Right forelimb (tissue), 1 donor: ENCODE measurements at regions not wholly inside any gene's neighbourhood (a gene's known extent, or its start where the extent isn't known, plus 50 kb on each side); places are given as distances from the start of the nearest gene placed in this dataset.

Experiments
- DNase-seq: peaks from one replicate; pipeline ENCODE4 v3.0.0-alpha.2; 2018

DNA sequence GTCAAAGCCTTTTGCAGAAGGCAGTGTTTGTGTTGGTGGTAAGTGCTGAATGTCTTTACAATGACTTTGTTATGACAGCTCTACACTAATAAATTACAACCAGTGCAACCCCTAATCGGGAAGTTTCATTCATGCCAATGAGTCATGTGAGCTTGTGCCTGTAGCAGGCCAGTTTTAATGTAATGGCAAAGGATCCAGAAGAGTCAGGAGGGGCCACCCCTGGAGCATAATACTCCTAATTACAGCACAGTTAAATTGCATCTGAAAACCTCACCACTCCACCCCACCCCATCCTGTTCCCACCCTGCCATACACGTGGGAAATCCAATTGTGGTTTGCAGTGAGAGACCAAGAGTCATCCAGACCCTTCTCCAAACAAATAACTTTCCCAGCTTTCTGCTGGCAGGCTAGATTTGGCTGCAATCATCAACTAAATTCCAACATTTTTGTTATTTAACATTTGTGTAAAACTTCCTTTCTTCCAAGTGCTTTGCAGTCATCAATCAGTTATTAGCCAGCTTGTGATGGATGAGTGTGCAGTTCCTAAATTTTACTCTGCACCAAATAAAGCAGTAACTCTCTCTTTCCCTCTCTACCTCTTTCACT lies 277.3 kb upstream of the FAT3 start:
- DNase-seq, result peak; percentile 48

DNA sequence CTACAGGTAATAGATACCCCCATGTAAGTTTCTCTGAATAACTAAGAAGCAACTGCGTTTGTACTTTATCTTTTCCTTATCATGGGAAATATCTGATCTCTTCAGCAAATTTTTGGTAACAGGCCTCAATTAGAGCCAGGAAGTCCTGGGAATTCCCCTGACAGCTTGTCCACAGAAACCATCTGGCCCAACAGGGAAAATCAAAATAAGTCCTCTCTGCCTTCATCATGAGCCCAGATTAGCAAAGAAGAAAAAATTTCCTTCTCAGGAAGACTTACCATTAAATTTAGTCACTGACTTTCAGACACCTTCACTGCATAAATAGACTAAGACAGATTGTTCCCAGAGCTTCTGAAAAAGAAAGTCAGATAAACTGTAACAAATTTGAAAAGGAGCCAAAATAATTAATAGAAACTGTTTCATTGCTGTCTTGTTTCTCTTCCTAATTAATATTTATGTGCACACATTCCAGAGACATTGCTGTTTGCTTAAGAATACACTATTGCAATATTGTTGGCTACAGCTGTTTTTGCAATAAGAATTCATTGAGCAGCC lies 278.1 kb upstream of the FAT3 start:
- no peak for DNase-seq

DNA sequence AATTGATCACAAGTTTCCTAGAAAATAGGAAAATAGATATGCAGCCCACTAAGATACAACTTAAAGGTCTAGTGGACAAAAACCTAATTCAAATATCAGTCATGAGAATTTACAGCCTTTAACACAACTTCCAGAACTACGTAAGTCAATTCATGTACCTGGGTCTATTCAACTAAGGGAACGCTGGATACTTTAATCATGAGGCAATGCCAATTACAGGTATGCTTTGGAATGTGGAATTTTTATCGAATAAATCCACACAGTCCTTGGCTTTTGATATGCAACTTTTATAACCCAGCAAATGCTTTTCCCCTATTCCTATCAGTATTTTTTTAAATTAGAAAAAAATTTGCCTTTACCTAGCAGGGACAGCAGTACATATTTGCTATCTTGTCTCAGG lies 289.5 kb upstream of the FAT3 start:
- DNase-seq, result no peak

DNA sequence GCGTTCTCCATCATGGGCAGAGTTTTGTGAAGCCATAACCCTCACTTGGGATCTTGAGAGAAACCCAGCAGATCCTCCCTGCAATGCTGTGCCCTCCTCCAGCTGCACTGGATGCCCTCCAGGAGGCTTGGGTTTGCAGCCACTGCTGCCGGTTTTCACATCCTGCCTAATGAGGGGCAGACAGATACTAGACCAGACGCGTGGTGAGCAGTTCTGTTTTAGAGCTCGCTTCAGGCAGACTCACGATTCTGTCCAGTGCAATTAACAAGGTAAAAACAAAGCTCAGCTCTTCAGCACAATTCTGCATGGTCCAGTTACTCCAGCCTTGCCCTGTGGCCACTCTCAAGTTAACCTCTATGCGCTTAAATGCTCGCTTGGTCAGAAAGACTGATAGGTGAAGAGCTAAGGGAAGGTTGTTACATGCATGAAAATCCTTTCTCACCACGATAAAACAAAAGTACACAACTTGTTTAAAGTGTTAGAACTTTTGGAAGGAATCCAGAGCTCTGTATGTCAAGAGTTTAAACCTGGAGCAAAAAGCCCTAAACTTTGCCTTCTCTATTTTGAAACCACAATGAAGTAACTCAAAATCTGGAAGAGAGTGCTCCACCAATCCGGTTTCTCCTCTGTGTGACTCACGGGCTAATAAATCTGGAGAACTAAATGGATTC lies 292.3 kb upstream of the FAT3 start:
- no peak for DNase-seq

DNA sequence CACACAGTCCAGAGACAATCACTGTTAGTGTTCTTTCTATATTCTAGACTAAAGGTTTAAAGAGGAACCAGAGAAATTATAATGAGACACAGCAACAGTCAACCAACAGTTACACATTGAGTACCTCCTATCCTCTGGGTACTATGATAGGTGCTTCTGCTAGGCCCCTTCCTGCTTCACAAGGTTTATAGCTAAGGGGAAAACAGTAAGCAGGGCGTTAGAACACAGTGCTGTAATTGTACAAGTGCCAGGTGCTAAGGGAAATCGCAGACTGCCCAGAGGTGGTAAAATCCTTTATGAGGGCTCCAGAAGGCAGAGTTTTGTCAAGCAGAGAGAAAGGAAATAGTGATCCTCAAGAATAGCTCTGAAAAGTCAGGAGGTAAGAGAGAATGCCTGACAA lies 297.2 kb upstream of the FAT3 start:
- DNase-seq, result no peak

DNA sequence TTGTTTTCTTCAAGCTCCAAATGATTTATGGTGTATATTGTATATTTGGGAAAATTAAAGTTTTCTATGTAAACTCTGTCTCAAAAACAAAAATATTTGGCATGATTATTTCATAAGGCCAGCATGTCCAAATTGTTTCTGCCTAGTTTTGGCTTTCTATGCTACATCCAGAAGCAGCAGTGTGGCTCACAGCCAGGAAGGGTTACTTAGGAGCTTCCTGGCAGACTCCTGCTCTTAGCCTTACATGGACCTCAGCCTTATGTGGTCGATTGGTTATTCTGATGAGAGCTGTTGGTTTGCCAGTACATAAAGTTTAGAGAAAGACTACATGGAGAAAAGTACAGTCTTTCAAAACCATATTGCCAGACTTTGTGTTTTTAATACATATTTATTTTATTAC lies 297.7 kb upstream of the FAT3 start:
- no peak for DNase-seq

DNA sequence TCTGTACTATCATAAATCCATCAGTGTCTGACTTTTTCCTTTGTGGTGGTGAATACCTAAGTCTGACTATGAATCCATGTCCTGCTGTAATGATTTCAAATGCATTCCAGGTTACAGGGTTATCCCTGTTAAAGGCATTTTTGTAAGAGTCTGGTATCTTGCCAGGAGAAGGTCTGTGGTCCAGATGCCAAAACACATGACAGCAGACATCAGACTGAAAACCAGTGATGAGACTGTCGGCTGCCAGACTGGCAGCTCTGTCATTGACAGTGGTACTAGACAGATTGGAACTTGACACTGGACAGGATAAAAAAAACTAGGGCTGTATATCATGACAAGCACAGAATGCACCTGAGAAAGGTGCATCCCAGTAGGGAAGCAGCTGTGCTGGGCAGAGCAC lies 301.8 kb upstream of the FAT3 start:
- DNase-seq, result no peak

DNA sequence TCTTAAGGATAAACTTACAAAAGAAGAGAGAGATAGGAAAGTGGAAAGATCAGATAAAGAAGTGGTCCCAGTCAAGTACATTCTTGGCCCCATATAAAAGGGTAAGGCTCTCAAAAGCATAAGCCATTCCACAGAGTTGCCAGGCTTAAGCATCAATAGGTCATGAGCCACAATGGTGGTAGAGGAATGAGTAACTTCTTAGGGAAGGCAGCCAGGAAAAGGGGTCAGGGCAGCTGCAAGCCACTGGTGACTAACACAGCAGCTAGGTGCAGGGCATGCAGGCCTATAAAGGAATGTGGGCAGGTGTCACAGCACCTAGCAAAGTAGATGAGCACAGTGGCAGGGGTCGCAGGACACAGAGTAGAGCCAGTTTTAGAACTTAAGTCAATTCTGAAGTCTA lies 302.6 kb upstream of the FAT3 start:
- no peak for DNase-seq

DNA sequence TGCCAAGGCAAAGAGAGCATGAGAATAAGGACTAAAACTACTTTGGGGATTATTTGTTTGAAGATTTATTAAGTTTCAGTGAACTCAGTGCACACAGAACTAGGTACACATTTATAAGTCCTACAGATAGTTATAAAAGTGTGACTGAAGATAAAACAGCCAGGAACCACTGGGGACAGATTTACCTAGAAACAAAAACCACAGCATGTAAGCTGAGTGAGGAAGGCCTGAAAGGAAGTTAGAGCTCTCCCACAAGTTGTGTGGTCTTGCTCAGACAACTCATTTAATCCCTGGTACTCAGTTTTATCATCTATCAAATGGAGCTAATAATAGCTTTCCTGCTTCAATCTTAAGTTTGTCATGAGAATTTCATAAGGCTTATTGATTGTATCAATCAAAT lies 311.2 kb upstream of the FAT3 start:
- no peak for DNase-seq

DNA sequence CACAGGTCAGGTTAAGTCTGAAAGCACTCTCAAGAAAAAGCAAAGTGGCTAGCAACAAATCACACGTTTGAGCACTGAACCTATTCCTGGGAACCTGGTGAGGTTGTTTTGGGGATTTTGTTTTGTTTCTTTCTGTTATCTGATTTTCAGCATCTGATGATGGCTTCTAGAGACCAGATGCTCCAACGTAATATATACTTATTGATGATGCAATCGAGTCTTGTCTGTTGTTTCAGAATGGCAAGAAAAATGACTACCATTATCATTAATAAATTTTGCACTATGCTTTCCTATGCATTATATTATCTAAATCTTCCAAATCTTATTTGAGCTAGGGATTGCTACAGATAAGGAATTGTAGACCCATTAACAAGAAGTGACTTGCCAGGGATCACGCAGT lies 312.3 kb upstream of the FAT3 start:
- no peak for DNase-seq

DNA sequence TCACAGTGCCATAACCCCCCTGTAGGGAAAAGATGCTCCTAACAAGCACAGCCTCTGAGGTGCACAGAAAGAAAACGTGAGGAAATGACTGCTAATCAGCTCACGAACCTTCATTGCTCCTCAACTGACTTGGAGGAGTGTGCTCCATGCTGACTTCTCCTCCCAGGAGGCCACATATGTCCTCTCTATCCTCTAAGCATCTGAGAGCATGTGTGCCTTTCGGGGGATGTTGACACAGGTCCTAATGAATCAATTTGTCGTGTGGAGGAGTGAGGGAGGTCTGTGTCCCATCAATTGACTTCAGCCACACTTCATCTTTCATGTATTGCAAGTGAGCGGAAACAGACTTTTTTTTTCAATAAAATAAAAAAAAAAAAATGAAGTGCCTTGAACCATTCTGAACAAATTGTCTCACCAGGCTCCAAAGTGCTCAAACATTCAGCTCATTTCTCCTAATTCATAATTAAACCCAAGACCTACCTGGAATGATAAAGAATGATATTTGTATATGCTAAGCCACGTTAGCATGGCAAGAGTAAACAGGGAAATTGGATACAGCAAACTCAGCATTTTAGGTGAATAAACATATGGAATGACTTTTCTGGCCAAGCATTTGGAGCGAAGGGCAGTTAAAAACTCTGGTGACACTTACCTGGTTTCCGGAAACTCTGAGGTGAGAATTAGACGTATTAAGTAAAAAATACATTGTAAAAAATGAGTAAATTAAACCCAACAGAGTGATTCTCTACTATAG lies 317.6 kb upstream of the FAT3 start:
- no peak for DNase-seq

DNA sequence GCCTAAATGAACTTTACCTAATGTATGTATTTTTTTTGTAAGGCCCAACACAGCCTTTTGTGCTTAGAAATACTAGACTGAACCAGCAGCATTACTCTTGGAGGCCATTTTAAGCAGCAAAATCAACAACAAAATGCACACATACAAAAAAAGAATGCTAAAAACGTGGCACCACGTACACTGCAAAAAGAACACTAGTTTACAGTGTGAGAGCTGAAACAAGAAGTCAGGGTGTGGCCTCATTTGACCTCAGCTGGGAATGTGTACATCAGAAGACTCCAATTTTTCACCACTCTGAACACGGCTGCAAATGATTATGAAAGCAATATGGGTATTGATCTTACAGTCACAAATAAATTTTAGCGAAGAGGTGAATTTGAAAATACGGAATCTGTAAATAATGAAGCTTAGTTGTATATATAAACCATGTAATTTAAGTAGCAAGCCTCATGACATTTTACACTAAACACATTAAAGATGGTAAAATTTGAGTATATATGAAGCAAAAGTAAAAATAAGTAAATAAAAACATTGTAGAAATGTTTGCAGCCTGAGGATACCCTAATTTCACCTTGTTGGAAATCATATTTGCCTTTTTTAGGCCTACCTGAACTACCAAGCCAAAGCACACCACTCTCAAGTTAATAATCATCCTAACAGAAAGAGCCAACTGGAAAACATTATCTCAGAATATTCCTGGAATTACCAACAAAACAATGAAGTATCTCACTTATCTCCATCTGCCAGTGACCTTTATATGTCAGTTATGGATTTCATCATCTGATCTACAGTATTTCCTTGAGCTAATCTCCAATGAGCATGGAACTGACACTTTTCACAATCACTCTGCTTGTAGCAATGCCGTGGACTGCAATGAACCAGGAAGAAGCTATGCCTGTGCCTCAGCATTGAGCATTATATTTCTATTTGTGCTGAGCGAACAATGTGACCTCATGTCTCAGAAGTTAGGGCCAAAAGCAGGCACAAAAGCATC lies 319.5 kb upstream of the FAT3 start:
- no peak for DNase-seq

DNA sequence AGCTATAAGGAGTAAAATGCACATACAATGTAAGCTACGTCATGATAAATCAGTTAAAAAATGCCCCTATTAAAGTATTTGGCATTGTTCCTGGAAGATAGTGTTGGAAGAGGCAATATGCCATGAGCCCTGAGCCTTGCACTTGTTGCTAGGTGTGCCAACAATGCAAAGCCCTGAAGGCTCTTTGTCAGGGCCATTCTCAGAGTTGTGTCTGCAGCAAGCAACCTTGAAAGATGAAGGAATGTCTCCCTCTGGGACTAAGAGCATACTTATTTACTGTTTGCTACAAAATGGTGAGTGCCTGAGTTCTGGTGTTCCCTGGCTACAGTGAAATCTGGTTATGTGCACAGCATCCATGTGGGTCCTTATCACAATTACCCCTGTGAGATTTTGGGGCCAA lies 322.3 kb upstream of the FAT3 start:
- no peak for DNase-seq

DNA sequence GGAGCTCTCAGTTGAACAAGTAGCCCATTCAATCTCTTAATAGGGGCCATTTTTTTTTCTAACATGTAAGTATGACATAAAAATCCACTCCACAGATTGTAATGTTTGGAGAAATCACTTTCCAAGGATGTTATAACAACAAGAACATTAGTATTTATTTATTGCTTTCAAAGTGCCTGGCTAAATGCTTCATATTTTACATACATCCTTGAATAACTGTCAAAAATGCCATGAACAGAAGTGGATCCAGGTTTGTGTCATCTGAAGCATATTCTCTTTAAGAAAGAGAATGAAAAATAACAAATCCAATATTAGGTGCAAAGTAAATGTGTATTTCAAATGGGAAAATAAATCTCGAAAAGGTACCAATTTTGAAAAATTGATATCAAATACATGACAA lies 344.0 kb upstream of the FAT3 start:
- DNase-seq, result no peak

DNA sequence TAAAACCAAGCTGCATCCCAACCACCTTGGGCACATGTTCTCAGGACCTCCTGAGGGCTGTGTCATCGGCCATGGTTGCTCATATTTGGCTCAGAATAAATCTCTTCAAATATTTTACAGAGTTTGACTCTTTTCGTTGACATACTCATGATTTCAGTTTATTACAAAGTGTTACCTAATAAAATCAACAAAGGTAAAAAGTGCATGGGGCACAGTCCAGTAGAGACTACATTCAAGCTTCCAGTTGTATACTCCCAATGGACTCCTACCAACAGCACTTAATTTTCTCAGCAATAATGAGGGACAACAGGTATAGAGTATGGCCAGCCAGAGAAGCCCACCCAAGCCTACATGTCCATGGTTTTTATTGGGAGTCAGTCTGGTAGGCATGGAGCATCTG lies 347.9 kb upstream of the FAT3 start:
- no peak for DNase-seq

DNA sequence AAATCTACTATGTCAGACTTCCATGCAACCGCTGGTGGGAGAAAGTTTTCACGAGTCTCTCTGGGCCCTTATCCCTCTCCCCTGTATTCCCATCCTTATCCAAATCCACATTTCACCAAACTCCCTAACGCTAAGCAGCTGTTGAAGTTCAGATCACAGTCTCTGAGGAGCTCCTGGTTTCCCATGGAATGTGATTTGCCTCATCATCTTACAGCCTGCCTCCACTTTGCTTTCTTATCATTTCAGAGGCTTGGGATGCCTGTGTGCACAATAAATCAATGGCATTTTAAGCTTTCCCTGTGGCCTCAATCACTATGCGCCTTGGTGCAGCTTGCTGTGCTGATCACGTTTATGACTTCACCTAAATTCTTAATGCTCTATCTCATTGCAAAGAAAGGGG lies 352.4 kb upstream of the FAT3 start:
- DNase-seq, result no peak

DNA sequence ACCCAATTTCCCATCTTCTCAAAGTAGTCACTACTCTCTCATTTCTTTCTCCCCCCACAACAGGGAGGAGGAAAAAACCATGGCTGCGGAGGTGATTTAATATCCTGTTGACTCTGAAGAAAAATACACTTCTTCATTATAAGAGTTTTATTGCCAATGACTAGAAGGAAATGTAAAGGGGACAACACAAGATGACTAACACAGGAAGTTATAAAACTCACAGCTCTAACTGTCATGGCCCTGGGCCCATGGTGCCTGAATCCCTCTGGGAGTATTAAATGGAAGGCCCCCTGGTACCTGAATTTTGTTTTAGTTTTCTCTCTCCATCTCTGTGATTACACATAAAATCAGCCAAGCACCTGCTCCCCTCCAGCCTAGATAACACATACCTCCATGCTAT lies 352.8 kb upstream of the FAT3 start:
- no peak for DNase-seq

DNA sequence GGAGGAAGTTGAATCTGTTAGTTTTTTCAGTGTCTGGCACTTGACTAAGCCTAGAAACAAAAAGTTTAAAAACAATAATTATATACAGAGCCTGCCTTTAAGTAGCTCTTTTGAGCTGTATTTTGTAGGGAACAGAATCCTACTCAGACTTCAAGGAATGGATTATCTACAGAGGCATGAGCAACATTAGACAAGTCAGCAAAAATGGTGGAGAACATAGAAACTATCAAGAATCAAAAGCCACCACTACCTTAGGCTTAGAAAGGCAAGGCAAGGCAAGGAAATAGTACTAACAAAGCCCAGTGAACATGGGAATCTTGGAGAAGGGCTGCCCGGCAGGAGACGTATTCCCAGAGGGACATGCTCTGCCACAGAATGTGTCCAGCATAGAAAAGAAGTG lies 353.6 kb upstream of the FAT3 start:
- DNase-seq, result no peak

DNA sequence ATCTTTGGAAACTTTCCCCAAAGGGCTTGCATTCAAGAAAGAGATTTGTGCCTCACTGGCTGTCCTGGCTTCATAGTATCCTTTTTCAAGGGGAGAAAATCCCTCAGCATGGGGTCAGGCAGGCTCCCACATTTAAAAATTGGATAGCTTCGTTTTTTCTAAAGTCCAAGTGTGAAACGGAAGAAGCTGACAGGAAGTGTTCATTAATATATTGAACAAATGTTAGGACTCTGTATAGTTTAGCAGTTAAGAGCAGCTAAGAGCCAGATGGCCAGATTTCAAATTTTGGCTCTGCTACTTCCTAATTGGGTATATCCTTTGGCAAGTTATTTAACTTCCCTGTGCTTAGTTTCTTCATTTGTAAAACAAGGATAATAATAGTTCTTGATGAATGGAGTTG lies 354.9 kb upstream of the FAT3 start:
- no peak for DNase-seq

DNA sequence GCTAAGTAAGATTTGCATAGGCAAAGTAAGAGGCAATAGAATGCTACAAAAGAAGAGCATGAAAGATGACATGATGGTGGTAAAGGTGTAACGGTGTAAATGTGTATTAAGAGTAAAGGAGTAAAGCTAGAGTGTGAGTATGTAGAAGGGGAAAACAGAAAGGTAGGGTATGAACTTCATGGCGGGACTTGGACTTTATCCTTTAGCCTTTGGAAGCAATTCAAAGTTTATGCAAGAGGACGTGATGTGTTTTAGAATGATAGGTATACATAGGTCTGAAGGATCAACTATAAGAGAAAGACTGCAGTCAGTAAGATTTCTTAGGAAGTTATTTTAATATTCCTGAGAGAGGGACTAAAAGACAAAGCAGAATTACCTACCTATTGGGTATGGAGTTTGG lies 358.0 kb upstream of the FAT3 start:
- DNase-seq, result no peak

DNA sequence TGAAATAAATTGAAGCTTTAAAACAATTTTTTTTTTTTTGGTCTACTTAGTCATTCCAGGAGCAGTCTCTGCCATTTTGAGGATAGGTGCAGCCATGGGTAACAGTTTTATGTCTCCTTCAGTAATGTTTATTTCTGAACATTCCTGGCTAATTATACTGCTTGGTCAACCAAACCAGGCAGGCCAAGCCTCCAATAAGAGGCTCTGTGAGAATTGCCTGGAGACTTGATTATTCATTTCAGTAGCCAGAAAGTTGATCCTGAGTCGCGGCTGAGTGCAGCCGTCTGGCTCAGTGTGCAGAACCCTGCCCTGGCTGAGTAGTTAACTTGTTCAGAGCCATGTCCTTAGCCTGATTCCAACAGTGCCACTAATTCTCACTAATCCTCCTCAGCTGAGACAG lies 364.0 kb upstream of the FAT3 start:
- DNase-seq, result no peak

DNA sequence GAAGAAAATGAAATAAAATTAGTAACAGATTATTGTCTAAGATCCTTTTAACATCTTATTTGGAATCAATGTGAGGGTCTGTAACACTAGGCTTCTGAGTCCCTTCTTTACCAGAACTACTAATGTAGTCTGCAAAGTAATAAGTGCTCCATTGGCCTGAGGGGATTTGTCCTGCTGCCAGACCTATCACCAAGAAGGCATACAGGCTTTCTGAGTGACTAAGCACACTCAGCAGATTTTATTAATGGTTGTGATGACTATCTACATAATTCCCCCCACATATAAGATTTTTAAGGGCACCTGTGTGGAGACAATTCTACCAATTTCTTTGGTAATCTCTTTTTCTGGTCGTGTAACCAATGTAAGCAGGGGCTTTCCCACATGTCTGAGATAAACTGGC lies 365.0 kb upstream of the FAT3 start:
- no peak for DNase-seq

DNA sequence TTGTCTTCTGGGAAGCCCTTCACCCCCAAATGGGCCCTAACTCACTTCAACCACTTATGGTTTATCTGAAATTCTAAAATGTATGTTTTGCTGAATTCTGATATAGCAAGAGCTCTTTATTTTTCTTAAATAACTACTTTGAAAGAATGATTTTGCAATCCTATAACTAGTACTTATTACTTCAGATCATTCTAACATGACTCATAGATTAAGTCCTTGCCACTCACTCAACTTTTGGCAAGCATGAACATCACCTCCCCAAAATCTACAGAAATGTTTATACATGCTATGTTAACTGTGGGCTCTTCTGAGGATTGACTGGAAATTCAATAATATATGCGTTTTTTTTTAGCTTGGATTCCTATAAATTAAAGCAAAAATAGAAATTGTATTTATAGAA lies 367.4 kb upstream of the FAT3 start:
- DNase-seq, result no peak
